Midbrain (tissue), 1 donor: ENCODE measurements at regions not wholly inside any gene's neighbourhood (a gene's known extent, or its start where the extent isn't known, plus 50 kb on each side); places are given as distances from the start of the nearest gene placed in this dataset.
"Not testable (repeated sequence)": the region's sequence is repeated elsewhere in the genome, so short reads cannot be mapped to it uniquely, and the experiment has no call there.

Source experiments
- DNase-seq: peaks from one replicate; lab custom pipeline; 2025; lab: John Stamatoyannopoulos, UW

- no peak for DNase-seq
Observed at GRCh38 chr4:178970433-178971140, 1528.3 kb upstream of the AGA start.

- no peak for DNase-seq
Observed at GRCh38 chr4:178976861-178977260, 1534.6 kb upstream of the AGA start.

GRCh38 chr4:178993306-178993705 is 1551.1 kb upstream of the AGA start:
- DNase-seq: no peak

GRCh38 chr4:179001918-179002317 is 1559.7 kb upstream of the AGA start:
- DNase-seq: no peak

- no peak for DNase-seq
Observed at GRCh38 chr4:179007755-179008154, 1565.5 kb upstream of the AGA start.

GRCh38 chr4:179017581-179017980 is 1575.3 kb upstream of the AGA start:
- no peak for DNase-seq

GRCh38 chr4:179027569-179027968 is 1585.3 kb upstream of the AGA start:
- DNase-seq: no peak

GRCh38 chr4:179028321-179028720 is 1586.1 kb upstream of the AGA start:
- DNase-seq: no peak

GRCh38 chr4:179029683-179030082 is 1587.4 kb upstream of the AGA start:
- no peak for DNase-seq

- DNase-seq: no peak
Observed at GRCh38 chr4:179040259-179040658, 1598.0 kb upstream of the AGA start.

GRCh38 chr4:179048839-179049453 is 1606.7 kb upstream of the AGA start:
- no peak for DNase-seq

GRCh38 chr4:179051206-179051605 is 1609.0 kb upstream of the AGA start:
- no peak for DNase-seq

GRCh38 chr4:179059396-179059795 is 1617.2 kb upstream of the AGA start:
- no peak for DNase-seq

- DNase-seq: not testable (repeated sequence)
Observed at GRCh38 chr4:179066254-179066653, 1624.0 kb upstream of the AGA start.

- DNase-seq: no peak
Observed at GRCh38 chr4:179071131-179071530, 1628.9 kb upstream of the AGA start.

- DNase-seq: no peak
Observed at GRCh38 chr4:179076865-179077264, 1634.6 kb upstream of the AGA start.

- no peak for DNase-seq
Observed at GRCh38 chr4:179095585-179096221, 1653.5 kb upstream of the AGA start.

GRCh38 chr4:179097741-179098140 is 1655.5 kb upstream of the AGA start:
- peak; percentile 1 for DNase-seq

GRCh38 chr4:179110356-179110755 is 1668.1 kb upstream of the AGA start:
- DNase-seq: no peak

- no peak for DNase-seq
Observed at GRCh38 chr4:179110816-179111215, 1668.6 kb upstream of the AGA start.

GRCh38 chr4:179112441-179113170 is 1670.4 kb upstream of the AGA start:
- no peak for DNase-seq

- no peak for DNase-seq
Observed at GRCh38 chr4:179114615-179115014, 1672.4 kb upstream of the AGA start.

- DNase-seq: no peak
Observed at GRCh38 chr4:179116011-179116410, 1673.8 kb upstream of the AGA start.
